Endothelial cell of umbilical vein (primary cell): ENCODE measurements at regions not wholly inside any gene's neighbourhood (a gene's known extent, or its start where the extent isn't known, plus 50 kb on each side); places are given as distances from the start of the nearest gene placed in this dataset.
"Not testable (repeated sequence)": the region's sequence is repeated elsewhere in the genome, so short reads cannot be mapped to it uniquely, and the experiment has no call there.

Source experiments
- BruUV-seq: library from RNA; stranded (reverse); fragments of 400-500 nt; replicated peaks from 2 replicates; lab custom pipeline; 2021; lab: Mats Ljungman, UMichigan
- CTCF ChIA-PET: fragments of 300-600, 350-600 bp; sonication (Branson Sonifier 250); formaldehyde crosslinking; loops from one replicate; lab custom pipeline; 2021; ENCODE audit warnings: antibody characterized with exemption, inconsistent platforms; lab: Charles Lee
- POLR2A ChIA-PET: fragments of 300-600, 350-600 bp; sonication (Branson Sonifier 250); formaldehyde crosslinking; loops from one replicate; lab custom pipeline; 2021; ENCODE audit warnings: antibody characterized with exemption, inconsistent platforms; lab: Charles Lee
- DNase-seq: peaks from one replicate; pipeline ENCODE4 v3.0.0-alpha.2; 2011; ENCODE audit warnings: low read depth, low spot score
- FAIRE-seq: peaks from 2 replicates; lab custom pipeline; 2011; peaks lifted over from hg19 to GRCh38; lab: Jason Lieb, UNC
- H2AFZ ChIP-seq: 2 replicates; pipeline ENCODE4 v1.6.0; 2012; ENCODE audit warnings: low read depth, low read length, control low read depth, inconsistent platforms
- H3K27ac ChIP-seq: 2 replicates; pipeline ENCODE4 v1.5.1; 2011; ENCODE audit warnings: low read depth, mild to moderate bottlenecking, control low read depth, low read length, moderate library complexity; ENCODE audit not compliant: insufficient read depth
- H3K27me3 ChIP-seq, 2 experiments: 2 replicates each; pipeline versions ENCODE4 v1.6.0 to v1.6.1; 2011; ENCODE audit warnings: low read length in 2 of 2, mixed read lengths in 1 of 2; ENCODE audit not compliant: control insufficient read depth in 2 of 2, insufficient read depth in 2 of 2
- H3K36me3 ChIP-seq, 2 experiments: 2 replicates in 1 of 2; 3 replicates in 1 of 2; pipeline ENCODE4 v1.5.1; 2011; ENCODE audit warnings: low read length in 2 of 2, mild to moderate bottlenecking in 1 of 2, moderate library complexity in 1 of 2; ENCODE audit not compliant: control insufficient read depth in 2 of 2, insufficient read depth in 2 of 2; ENCODE audit errors: extremely low read depth in 1 of 2
- H3K4me1 ChIP-seq: 3 replicates; pipeline ENCODE4 v1.5.1; 2011; ENCODE audit warnings: mild to moderate bottlenecking, low read length; ENCODE audit not compliant: control insufficient read depth, insufficient read depth; ENCODE audit errors: extremely low read depth
- H3K4me2 ChIP-seq: 2 replicates; pipeline ENCODE4 v1.6.1; 2011; ENCODE audit warnings: low read length, control low read depth, mixed read lengths; ENCODE audit not compliant: insufficient read depth
- H3K4me3 ChIP-seq, 3 experiments: fragments of 200-600 bp in 1 of 3; sonication (generic), shearing (Covaris generic) in 1 of 3; replicated peaks in 1 of 3; 2 replicates each; pipeline ENCODE4 v1.5.1; 2011 to 2016; ENCODE audit warnings: control low read depth in 3 of 3, low read length in 3 of 3, mild to moderate bottlenecking in 2 of 3, inconsistent platforms in 1 of 3, low read depth in 1 of 3, moderate library complexity in 1 of 3; ENCODE audit not compliant: insufficient read depth in 1 of 3
- H3K79me2 ChIP-seq: 2 replicates; pipeline ENCODE4 v1.6.0; 2012; ENCODE audit warnings: low read length, inconsistent platforms; ENCODE audit not compliant: control insufficient read depth, insufficient read depth
- H3K9ac ChIP-seq: replicated peaks from 2 replicates; pipeline ENCODE3; 2011; ENCODE audit warnings: low read length, control low read depth; ENCODE audit not compliant: insufficient read depth; ENCODE audit errors: extremely low read depth
- H3K9me1 ChIP-seq: replicated peaks from 3 replicates; pipeline ENCODE4 v1.6.0; 2011; ENCODE audit warnings: mild to moderate bottlenecking, low read length; ENCODE audit not compliant: control insufficient read depth, insufficient read depth; ENCODE audit errors: extremely low read depth
- H3K9me3 ChIP-seq: replicated peaks from 2 replicates; pipeline ENCODE4 v1.5.1; 2012; ENCODE audit warnings: low read length, inconsistent platforms; ENCODE audit not compliant: control insufficient read depth, insufficient read depth
- H4K20me1 ChIP-seq: replicated peaks from 2 replicates; pipeline ENCODE3; 2011; ENCODE audit warnings: mild to moderate bottlenecking, low read length; ENCODE audit not compliant: control insufficient read depth, insufficient read depth; ENCODE audit errors: extremely low read depth
- CTCF ChIP-seq, 2 donors: IDR thresholded peaks; 1 replicate in 1 of 2; 2 replicates in 1 of 2; pipeline ENCODE4 v1.5.1; 2011; ENCODE audit warnings: low read length in 2 of 2, mild to moderate bottlenecking in 2 of 2, moderate library complexity in 2 of 2, control low read depth in 1 of 2, inconsistent platforms in 1 of 2, low read depth in 1 of 2; ENCODE audit not compliant: insufficient read depth in 1 of 2; ENCODE audit errors: extremely low read depth in 1 of 2
- EZH2 ChIP-seq: IDR thresholded peaks from 2 replicates; pipeline ENCODE4 v1.6.1; 2012; ENCODE audit warnings: borderline replicate concordance, low read depth, mild to moderate bottlenecking, moderate library complexity, low read length, inconsistent platforms; ENCODE audit not compliant: severe bottlenecking
- FOS ChIP-seq: IDR thresholded peaks from 2 replicates; pipeline ENCODE4 v1.6.1; 2011; ENCODE audit warnings: mild to moderate bottlenecking, low read length, moderate library complexity, borderline replicate concordance; ENCODE audit not compliant: insufficient read depth
- GATA2 ChIP-seq: IDR thresholded peaks from 2 replicates; pipeline ENCODE4 v1.7.0; 2011; ENCODE audit warnings: low read depth, mild to moderate bottlenecking, moderate library complexity, mixed read lengths, low read length; ENCODE audit not compliant: insufficient read length, insufficient read depth
- JUN ChIP-seq: IDR thresholded peaks from 2 replicates; pipeline ENCODE4 v1.6.1; 2011; ENCODE audit warnings: borderline replicate concordance, low read depth; ENCODE audit not compliant: insufficient read length, insufficient read depth
- MAX ChIP-seq: IDR thresholded peaks from 2 replicates; pipeline ENCODE4 v1.6.1; 2011; ENCODE audit not compliant: insufficient read depth, insufficient read length
- MYC ChIP-seq: IDR thresholded peaks from one replicate; pipeline ENCODE4 v1.6.1; 2011; ENCODE audit warnings: mild to moderate bottlenecking, low read depth, low read length
- POLR2A ChIP-seq: IDR thresholded peaks from 2 replicates; pipeline ENCODE4 v1.6.1; 2012; ENCODE audit warnings: low read depth, mild to moderate bottlenecking, control low read depth, low read length
- POLR2AphosphoS5 ChIP-seq: IDR thresholded peaks from 2 replicates; pipeline ENCODE4 v1.6.1; 2012; ENCODE audit warnings: low read depth, mild to moderate bottlenecking, control low read depth, low read length, moderate library complexity; ENCODE audit not compliant: insufficient read depth
- dilution Hi-C: fragments of 300-500 bp; cut with MboI; formaldehyde crosslinking; loops from one replicate; pipeline ENCODE4 v1.15.0; 2019; ENCODE audit warnings: low sequenced_read_pairs; ENCODE audit not compliant: extremely low pct_ligation_motif_present
- intact Hi-C: fragments of 100-400 bp; cut with micrococcal nuclease; formaldehyde crosslinking; loops from one replicate; pipeline ENCODE4 v1.10.0; 2022

GRCh38 chr6:51200676-51201075 is 382.0 kb downstream of the TFAP2B start:
- no peaks in the 10 kb centered on the region for H3K36me3 ChIP-seq
- H3K9ac ChIP-seq: no peak overlapping the region
- H3K4me2 ChIP-seq: no peak overlapping the region
- TF ChIP-seq JUN (no peak), GATA2 (no peak), EZH2 (no peak), CTCF (IDR thresholded peaks at IDR 0.05; ENCODE audit: extremely low read depth in 1 of 2, insufficient read depth in 1 of 2, low read depth in 1 of 2, low read length in 2 of 2) (no peak), FOS (no peak), POLR2AphosphoS5 (no peak), MAX (no peak), POLR2A (no peak), MYC (no peak)
- FAIRE-seq (no peak), DNase-seq (no peak)
- ChIA-PET CTCF (no interaction called here), POLR2A (no interaction called here)
- no peaks in the 10 kb centered on the region for H4K20me1 ChIP-seq
- H3K4me3 ChIP-seq: no peak overlapping the region
- no TSS peak for BruUV-seq
- dilution Hi-C loops (no loop called here), intact Hi-C loops (no loop called here)
- no peaks in the 10 kb centered on the region for H3K9me3 ChIP-seq
- no peaks in the 10 kb centered on the region for H3K4me1 ChIP-seq
- H3K27ac ChIP-seq: no peak overlapping the region
- H3K27me3 ChIP-seq: no peaks in the 10 kb centered on the region
- H2AFZ ChIP-seq: no peak overlapping the region
- H3K79me2 ChIP-seq: no peaks in the 10 kb centered on the region
- H3K9me1 ChIP-seq: no peaks in the 10 kb centered on the region

GRCh38 chr6:51202653-51203052 is 384.0 kb downstream of the TFAP2B start:
- H3K9me3 ChIP-seq, H4K20me1 ChIP-seq, H3K4me3 ChIP-seq, FAIRE-seq, intact Hi-C loops, H3K4me2 ChIP-seq, H3K9ac ChIP-seq, BruUV-seq, H3K36me3 ChIP-seq, H3K79me2 ChIP-seq, DNase-seq, H2AFZ ChIP-seq, dilution Hi-C loops, H3K4me1 ChIP-seq, H3K27ac ChIP-seq, POLR2A ChIA-PET, CTCF ChIA-PET, H3K9me1 ChIP-seq, H3K27me3 ChIP-seq: not testable (repeated sequence)
